ENCODE measurements at regions not wholly inside any gene's neighbourhood (a gene's known extent, or its start where the extent isn't known, plus 50 kb on each side); places are given as distances from the start of the nearest gene placed in this dataset.
"Not testable (repeated sequence)": the region's sequence is repeated elsewhere in the genome, so short reads cannot be mapped to it uniquely, and the experiment has no call there.

DNA sequence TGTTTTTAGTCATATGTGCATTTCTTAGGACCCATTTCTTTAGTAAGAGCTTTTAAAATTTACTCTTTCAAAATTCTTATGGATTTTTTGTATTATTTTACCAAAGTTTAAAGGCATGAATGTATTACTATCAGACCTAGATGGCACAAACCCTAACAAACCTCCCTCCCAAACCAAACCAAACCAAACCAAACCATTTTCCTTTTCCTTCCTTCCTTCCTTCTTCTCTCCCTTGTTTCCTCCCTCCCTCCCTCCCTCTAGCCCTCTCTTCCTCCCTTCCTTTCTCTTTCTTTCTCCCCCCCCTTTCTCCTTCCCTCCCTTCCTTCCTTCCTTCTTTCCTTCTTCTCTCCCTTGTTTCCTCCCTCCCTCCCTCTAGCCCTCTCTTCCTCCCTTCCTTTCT lies 1001.8 kb upstream of the CITED2 start:
- Histone ChIP-seq H3K9me3 (ENCODE audit: control insufficient read depth in 2 of 2, insufficient read depth in 1 of 2, low read length in 1 of 2) (no peaks in the 10 kb centered on the region), H3K4me1 (ENCODE audit: control insufficient read depth in 2 of 2, insufficient read depth in 2 of 2, low read length in 2 of 2) (no peaks in the 10 kb centered on the region), H3K27ac (ENCODE audit: low read depth in 1 of 2, low read length in 1 of 2) (no peak overlapping the region), H3K36me3 (ENCODE audit: control insufficient read depth in 2 of 2, insufficient read depth in 2 of 2, low read length in 1 of 2) (no peaks in the 10 kb centered on the region), H3K27me3 (ENCODE audit: control insufficient read depth in 2 of 2, insufficient read depth in 1 of 2, low read length in 1 of 2) (no peaks in the 10 kb centered on the region), H3K4me3 (ENCODE audit: low read length in 2 of 2) (no peak overlapping the region)
- DNase-seq (ENCODE audit: low read depth in 6 of 9, low spot score in 9 of 9): no peak

DNA sequence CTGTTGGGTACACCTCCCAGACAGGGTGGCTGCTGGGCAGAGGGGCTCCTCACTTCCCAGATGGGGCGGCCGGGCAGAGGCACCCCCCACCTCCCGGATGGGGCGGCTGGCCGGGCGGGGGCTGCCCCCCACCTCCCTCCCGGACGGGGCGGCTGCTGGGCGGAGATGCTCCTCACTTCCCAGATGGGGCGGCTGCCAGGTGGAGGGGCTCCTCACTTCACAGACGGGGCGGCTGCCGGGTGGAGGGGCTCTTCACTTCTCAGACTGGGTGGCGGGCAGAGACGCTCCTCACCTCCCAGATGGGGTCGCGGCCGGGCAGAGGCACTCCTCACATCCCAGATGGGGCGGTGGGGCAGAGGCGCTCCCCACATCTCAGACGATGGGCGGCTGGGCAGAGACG lies 999.3 kb upstream of the CITED2 start:
- not testable (repeated sequence) for H3K4me3 ChIP-seq (ENCODE audit: low read length in 2 of 2); H3K4me1 ChIP-seq (ENCODE audit: control insufficient read depth in 2 of 2, insufficient read depth in 2 of 2, low read length in 2 of 2); H3K36me3 ChIP-seq (ENCODE audit: control insufficient read depth in 2 of 2, insufficient read depth in 2 of 2, low read length in 1 of 2); H3K27ac ChIP-seq (ENCODE audit: low read depth in 1 of 2, low read length in 1 of 2); DNase-seq (ENCODE audit: low read depth in 6 of 9, low spot score in 9 of 9); H3K9me3 ChIP-seq (ENCODE audit: control insufficient read depth in 2 of 2, insufficient read depth in 1 of 2, low read length in 1 of 2); H3K27me3 ChIP-seq (ENCODE audit: control insufficient read depth in 2 of 2, insufficient read depth in 1 of 2, low read length in 1 of 2)
- WGBS: 97% methylated on average over 24 of the region's 24 CpGs

GRCh38 chr6:140372064-140372463 lies 997.6 kb upstream of the CITED2 start:
- no peak overlapping the region for H3K4me3 ChIP-seq (ENCODE audit: low read length in 2 of 2)
- no peak overlapping the region for H3K27ac ChIP-seq (ENCODE audit: low read depth in 1 of 2, low read length in 1 of 2)
- no peaks in the 10 kb centered on the region for H3K36me3 ChIP-seq (ENCODE audit: control insufficient read depth in 2 of 2, insufficient read depth in 2 of 2, low read length in 1 of 2)
- DNase-seq (ENCODE audit: low read depth in 6 of 9, low spot score in 9 of 9): no peak
- H3K4me1 ChIP-seq (ENCODE audit: control insufficient read depth in 2 of 2, insufficient read depth in 2 of 2, low read length in 2 of 2): no peaks in the 10 kb centered on the region
- no peaks in the 10 kb centered on the region for H3K27me3 ChIP-seq (ENCODE audit: control insufficient read depth in 2 of 2, insufficient read depth in 1 of 2, low read length in 1 of 2)
- 92% methylated on average over 4 of the region's 4 CpGs for WGBS
- no peaks in the 10 kb centered on the region for H3K9me3 ChIP-seq (ENCODE audit: control insufficient read depth in 2 of 2, insufficient read depth in 1 of 2, low read length in 1 of 2)

DNA sequence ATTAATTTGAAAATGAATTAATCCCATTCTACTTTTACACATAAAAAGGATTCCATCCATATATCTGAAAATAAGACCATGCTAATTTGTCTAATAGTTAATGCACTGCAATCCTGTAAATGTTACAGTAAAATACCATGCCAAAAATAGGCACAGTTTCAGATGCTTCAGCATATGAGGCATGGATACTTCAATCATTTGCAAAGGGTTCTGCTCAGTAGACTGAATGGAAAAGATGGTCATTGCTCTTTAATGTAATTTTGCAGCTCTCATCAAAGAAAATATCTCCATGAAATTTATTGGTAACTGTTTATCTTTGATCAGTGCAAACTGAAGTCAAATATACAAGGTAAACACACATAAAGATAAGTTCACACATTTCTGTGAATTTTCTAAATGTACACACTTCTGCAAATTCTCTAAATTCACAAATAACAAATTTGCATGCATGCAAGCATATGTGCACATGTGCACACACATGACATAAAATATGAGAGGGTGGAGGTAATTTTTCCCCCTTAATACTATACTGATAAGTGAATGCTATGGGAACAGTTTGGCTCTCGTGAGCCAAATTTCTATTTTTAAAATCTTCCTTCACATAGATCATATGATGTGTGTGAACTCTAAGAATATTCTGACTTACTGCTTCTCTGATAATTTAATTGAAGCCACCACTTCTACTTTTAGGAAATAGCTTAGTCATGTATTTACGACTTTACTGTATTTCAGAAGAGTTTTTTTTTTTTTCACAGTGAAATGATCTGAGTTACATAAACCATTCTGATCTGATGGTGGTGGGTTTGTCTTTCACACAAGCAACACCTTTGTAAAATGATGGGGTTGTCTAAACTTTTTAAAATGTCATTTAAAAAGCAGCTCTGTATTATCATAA lies 996.8 kb upstream of the CITED2 start:
- DNase-seq (ENCODE audit: low read depth in 6 of 9, low spot score in 9 of 9): no peak
- H3K27ac ChIP-seq (ENCODE audit: low read depth in 1 of 2, low read length in 1 of 2): no peak overlapping the region
- H3K9me3 ChIP-seq (ENCODE audit: control insufficient read depth in 2 of 2, insufficient read depth in 1 of 2, low read length in 1 of 2): no peaks in the 10 kb centered on the region
- whole genome bisulfite sequencing: 35% methylated on average over 2 of the region's 2 CpGs
- no peaks in the 10 kb centered on the region for H3K36me3 ChIP-seq (ENCODE audit: control insufficient read depth in 2 of 2, insufficient read depth in 2 of 2, low read length in 1 of 2)
- no peak overlapping the region for H3K4me3 ChIP-seq (ENCODE audit: low read length in 2 of 2)
- no peaks in the 10 kb centered on the region for H3K27me3 ChIP-seq (ENCODE audit: control insufficient read depth in 2 of 2, insufficient read depth in 1 of 2, low read length in 1 of 2)
- H3K4me1 ChIP-seq (ENCODE audit: control insufficient read depth in 2 of 2, insufficient read depth in 2 of 2, low read length in 2 of 2): no peaks in the 10 kb centered on the region

GRCh38 chr6:140370441-140370840 lies 996.0 kb upstream of the CITED2 start:
- Histone ChIP-seq H3K36me3 (ENCODE audit: control insufficient read depth in 2 of 2, insufficient read depth in 2 of 2, low read length in 1 of 2) (no peaks in the 10 kb centered on the region), H3K27me3 (ENCODE audit: control insufficient read depth in 2 of 2, insufficient read depth in 1 of 2, low read length in 1 of 2) (no peaks in the 10 kb centered on the region), H3K4me3 (ENCODE audit: low read length in 2 of 2) (no peak overlapping the region), H3K4me1 (ENCODE audit: control insufficient read depth in 2 of 2, insufficient read depth in 2 of 2, low read length in 2 of 2) (no peaks in the 10 kb centered on the region), H3K9me3 (ENCODE audit: control insufficient read depth in 2 of 2, insufficient read depth in 1 of 2, low read length in 1 of 2) (no peaks in the 10 kb centered on the region), H3K27ac (ENCODE audit: low read depth in 1 of 2, low read length in 1 of 2) (no peak overlapping the region)
- no peak for DNase-seq (ENCODE audit: low read depth in 6 of 9, low spot score in 9 of 9)
- WGBS: 88% methylated on average over 1 of the region's 1 CpG

DNA sequence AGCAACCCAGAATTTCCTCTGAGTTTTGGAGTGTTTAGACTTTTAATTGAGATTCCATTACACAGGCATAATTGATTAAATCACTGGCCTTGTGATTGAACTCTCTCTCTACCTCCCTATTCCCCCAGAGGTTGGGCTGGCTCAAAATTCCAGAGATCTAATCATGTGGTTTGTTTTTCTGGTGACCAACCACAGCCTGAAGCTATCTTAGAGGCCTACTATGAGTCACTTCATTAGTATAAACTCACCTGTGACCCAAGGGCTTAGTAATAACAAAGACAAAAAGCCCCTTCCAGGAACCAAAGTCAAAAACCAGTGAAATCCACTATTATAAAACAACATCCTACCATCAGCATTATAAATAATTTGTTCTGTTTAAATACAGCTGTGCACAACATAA lies 992.5 kb upstream of the CITED2 start:
- H3K9me3 ChIP-seq (ENCODE audit: control insufficient read depth in 2 of 2, insufficient read depth in 1 of 2, low read length in 1 of 2): peaks cover 0 to 8% of the 10 kb centered on the region in 2 donors
- DNase-seq (ENCODE audit: low read depth in 6 of 9, low spot score in 9 of 9): no peak
- no peaks in the 10 kb centered on the region for H3K27me3 ChIP-seq (ENCODE audit: control insufficient read depth in 2 of 2, insufficient read depth in 1 of 2, low read length in 1 of 2)
- no peaks in the 10 kb centered on the region for H3K4me1 ChIP-seq (ENCODE audit: control insufficient read depth in 2 of 2, insufficient read depth in 2 of 2, low read length in 2 of 2)
- H3K27ac ChIP-seq (ENCODE audit: low read depth in 1 of 2, low read length in 1 of 2): no peak overlapping the region
- H3K36me3 ChIP-seq (ENCODE audit: control insufficient read depth in 2 of 2, insufficient read depth in 2 of 2, low read length in 1 of 2): no peaks in the 10 kb centered on the region
- no peak overlapping the region for H3K4me3 ChIP-seq (ENCODE audit: low read length in 2 of 2)

DNA sequence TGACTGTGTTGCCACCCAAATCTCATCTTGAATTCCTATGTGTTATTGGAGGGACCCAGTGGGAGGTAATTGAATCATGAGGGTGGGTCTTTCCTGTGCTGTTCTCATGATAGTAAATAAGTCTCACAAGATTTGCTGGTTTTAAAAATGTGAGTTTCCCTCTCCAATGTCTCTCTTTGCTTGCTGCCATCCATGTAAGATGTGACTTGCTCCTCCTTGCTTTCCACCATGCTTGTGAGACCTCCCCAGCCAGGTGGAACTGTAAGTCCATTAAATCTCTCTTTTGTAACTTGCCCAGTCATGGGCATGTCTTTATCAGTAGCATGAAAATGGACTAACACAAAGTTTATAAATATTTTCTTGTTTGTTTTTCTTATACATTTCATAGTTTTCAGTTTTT lies 990.5 kb upstream of the CITED2 start:
- H3K4me1 ChIP-seq (ENCODE audit: control insufficient read depth in 2 of 2, insufficient read depth in 2 of 2, low read length in 2 of 2): no peaks in the 10 kb centered on the region
- H3K36me3 ChIP-seq (ENCODE audit: control insufficient read depth in 2 of 2, insufficient read depth in 2 of 2, low read length in 1 of 2): no peaks in the 10 kb centered on the region
- no peaks in the 10 kb centered on the region for H3K27me3 ChIP-seq (ENCODE audit: control insufficient read depth in 2 of 2, insufficient read depth in 1 of 2, low read length in 1 of 2)
- DNase-seq (ENCODE audit: low read depth in 6 of 9, low spot score in 9 of 9): no peak
- no peak overlapping the region for H3K27ac ChIP-seq (ENCODE audit: low read depth in 1 of 2, low read length in 1 of 2)
- no peak overlapping the region for H3K4me3 ChIP-seq (ENCODE audit: low read length in 2 of 2)
- H3K9me3 ChIP-seq (ENCODE audit: control insufficient read depth in 2 of 2, insufficient read depth in 1 of 2, low read length in 1 of 2): peaks cover 0 to 8% of the 10 kb centered on the region in 2 donors

- Histone ChIP-seq H3K4me1 (ENCODE audit: control insufficient read depth in 2 of 2, insufficient read depth in 2 of 2, low read length in 2 of 2) (no peaks in the 10 kb centered on the region), H3K4me3 (ENCODE audit: low read length in 2 of 2) (no peak overlapping the region), H3K27me3 (ENCODE audit: control insufficient read depth in 2 of 2, insufficient read depth in 1 of 2, low read length in 1 of 2) (no peaks in the 10 kb centered on the region), H3K27ac (ENCODE audit: low read depth in 1 of 2, low read length in 1 of 2) (no peak overlapping the region), H3K9me3 (ENCODE audit: control insufficient read depth in 2 of 2, insufficient read depth in 1 of 2, low read length in 1 of 2) (peaks cover 0 to 8% of the 10 kb centered on the region in 2 donors), H3K36me3 (ENCODE audit: control insufficient read depth in 2 of 2, insufficient read depth in 2 of 2, low read length in 1 of 2) (no peaks in the 10 kb centered on the region)
- DNase-seq (ENCODE audit: low read depth in 6 of 9, low spot score in 9 of 9): no peak
- WGBS: 85% methylated on average over 3 of the region's 3 CpGs
Measured at GRCh38 chr6:140360651-140361050, 986.2 kb upstream of the CITED2 start.

DNA sequence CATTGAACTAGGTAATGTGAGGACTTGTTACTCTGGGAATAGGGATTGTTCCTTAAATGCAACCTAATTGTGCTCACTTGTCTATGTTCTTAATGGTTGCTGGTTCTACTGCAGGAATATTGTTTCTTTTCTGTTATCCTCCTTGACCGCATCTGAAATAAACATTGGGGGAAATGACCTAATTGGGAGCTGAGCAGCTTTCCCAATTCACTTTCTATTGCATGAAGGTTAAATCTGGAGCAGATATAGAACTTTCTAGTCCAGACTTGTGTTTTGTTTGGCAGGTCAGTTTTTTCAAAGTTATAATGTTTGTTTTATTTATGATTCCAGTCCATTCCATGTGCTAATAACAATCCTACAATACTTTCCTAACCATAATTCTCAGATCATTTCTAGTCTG lies 981.0 kb upstream of the CITED2 start:
- no peak overlapping the region for H3K4me3 ChIP-seq (ENCODE audit: low read length in 2 of 2)
- 93% methylated on average over 1 of the region's 1 CpG for WGBS
- no peaks in the 10 kb centered on the region for H3K27me3 ChIP-seq (ENCODE audit: control insufficient read depth in 2 of 2, insufficient read depth in 1 of 2, low read length in 1 of 2)
- H3K9me3 ChIP-seq (ENCODE audit: control insufficient read depth in 2 of 2, insufficient read depth in 1 of 2, low read length in 1 of 2): no peaks in the 10 kb centered on the region
- no peaks in the 10 kb centered on the region for H3K36me3 ChIP-seq (ENCODE audit: control insufficient read depth in 2 of 2, insufficient read depth in 2 of 2, low read length in 1 of 2)
- no peak overlapping the region for H3K27ac ChIP-seq (ENCODE audit: low read depth in 1 of 2, low read length in 1 of 2)
- no peak for DNase-seq (ENCODE audit: low read depth in 6 of 9, low spot score in 9 of 9)
- H3K4me1 ChIP-seq (ENCODE audit: control insufficient read depth in 2 of 2, insufficient read depth in 2 of 2, low read length in 2 of 2): no peaks in the 10 kb centered on the region

Measured in thymus (tissue), 11 donors.